Neuron (in vitro differentiated cells): ENCODE measurements at regions not wholly inside any gene's neighbourhood (a gene's known extent, or its start where the extent isn't known, plus 50 kb on each side); places are given as distances from the start of the nearest gene placed in this dataset.

Source experiments
- H2AFZ ChIP-seq: one replicate; pipeline ENCODE4 v1.6.1; 2013; ENCODE audit warnings: low read depth, mild to moderate bottlenecking, inconsistent platforms, low read length, moderate library complexity
- H3K27me3 ChIP-seq: one replicate; pipeline ENCODE4 v1.6.1; 2013; ENCODE audit warnings: low read length; ENCODE audit not compliant: insufficient read depth
- H3K36me3 ChIP-seq: one replicate; pipeline ENCODE4 v1.6.1; 2013; ENCODE audit warnings: low read length; ENCODE audit not compliant: insufficient read depth
- H3K4me1 ChIP-seq: one replicate; pipeline ENCODE4 v1.6.1; 2013; ENCODE audit warnings: low read length; ENCODE audit not compliant: insufficient read depth
- H3K4me3 ChIP-seq: 2 replicates; pipeline ENCODE4 v1.5.1; 2013; ENCODE audit warnings: mild to moderate bottlenecking, low read length, moderate library complexity
- H3K9me3 ChIP-seq: one replicate; pipeline ENCODE4 v1.6.1; 2013; ENCODE audit warnings: low read length

DNA sequence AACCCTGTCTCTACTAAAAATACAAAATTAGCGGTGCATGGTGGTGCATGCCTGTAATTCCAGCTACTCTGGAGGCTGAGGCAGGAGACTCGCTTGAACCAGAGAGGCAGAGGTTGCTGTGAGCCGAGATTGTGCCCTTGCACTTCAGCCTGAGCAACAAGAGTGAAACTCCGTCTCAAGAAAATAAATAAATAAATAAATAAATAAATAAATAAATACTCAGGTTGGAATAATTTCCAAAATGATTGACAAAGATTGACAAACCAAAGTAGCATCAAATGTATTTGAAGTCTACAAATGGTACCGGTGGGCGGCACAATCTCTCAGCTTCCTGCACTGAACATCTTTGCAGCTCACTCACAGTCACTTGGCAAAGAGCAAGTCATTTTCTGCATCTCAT is 144.1 kb upstream of the NRSN1 start:
- H3K36me3 ChIP-seq, result no peaks in the 10 kb centered on the region
- H3K4me1 ChIP-seq, result peaks cover 6% of the 10 kb centered on the region
- no peaks in the 10 kb centered on the region for H3K27me3 ChIP-seq
- no peaks in the 10 kb centered on the region for H3K9me3 ChIP-seq
- no peak overlapping the region for H3K4me3 ChIP-seq
- no peak overlapping the region for H2AFZ ChIP-seq

DNA sequence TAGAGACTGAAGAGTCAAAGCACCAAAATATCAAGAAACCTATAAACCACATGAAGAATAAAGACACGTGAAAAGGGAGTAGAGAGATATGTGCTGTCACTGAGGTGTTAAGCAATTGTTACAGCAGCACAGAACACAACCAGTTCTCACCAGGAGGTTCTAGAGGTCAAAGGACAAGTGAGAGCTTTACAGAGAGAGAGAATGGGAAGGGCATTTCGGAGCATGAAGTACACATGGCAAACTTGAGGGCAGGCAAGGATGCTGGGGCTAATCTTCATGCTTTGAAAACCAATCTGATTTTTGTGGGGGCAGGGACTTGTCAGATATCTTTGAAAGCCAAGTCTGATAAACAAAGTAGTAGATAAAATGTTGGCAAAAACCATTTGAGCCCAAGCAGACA is 142.3 kb upstream of the NRSN1 start:
- Histone ChIP-seq H3K4me3 (no peak overlapping the region), H3K27me3 (no peaks in the 10 kb centered on the region), H2AFZ (no peak overlapping the region), H3K9me3 (no peaks in the 10 kb centered on the region), H3K36me3 (no peaks in the 10 kb centered on the region), H3K4me1 (peaks cover 6% of the 10 kb centered on the region)

DNA sequence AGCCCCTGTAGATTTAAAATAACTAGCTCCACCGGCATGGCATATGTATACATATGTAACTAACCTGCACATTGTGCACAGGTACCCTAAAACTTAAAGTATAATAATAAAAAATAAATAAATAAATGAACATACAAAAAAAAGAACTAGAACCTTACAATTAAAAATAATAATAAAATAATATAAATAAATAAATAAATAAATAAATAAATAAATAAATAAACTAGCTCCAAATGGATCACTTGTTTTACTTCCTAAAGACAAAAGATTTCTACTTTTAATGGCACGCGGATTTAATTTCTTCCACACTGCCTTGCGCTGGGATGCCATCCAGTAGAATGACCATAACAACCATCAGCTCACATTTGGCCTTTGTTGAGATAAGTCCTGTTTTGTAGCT is 141.0 kb upstream of the NRSN1 start:
- H3K9me3 ChIP-seq, result no peaks in the 10 kb centered on the region
- H3K27me3 ChIP-seq, result no peaks in the 10 kb centered on the region
- no peak overlapping the region for H2AFZ ChIP-seq
- H3K36me3 ChIP-seq, result no peaks in the 10 kb centered on the region
- H3K4me3 ChIP-seq, result no peak overlapping the region
- H3K4me1 ChIP-seq, result peaks cover 6% of the 10 kb centered on the region

DNA sequence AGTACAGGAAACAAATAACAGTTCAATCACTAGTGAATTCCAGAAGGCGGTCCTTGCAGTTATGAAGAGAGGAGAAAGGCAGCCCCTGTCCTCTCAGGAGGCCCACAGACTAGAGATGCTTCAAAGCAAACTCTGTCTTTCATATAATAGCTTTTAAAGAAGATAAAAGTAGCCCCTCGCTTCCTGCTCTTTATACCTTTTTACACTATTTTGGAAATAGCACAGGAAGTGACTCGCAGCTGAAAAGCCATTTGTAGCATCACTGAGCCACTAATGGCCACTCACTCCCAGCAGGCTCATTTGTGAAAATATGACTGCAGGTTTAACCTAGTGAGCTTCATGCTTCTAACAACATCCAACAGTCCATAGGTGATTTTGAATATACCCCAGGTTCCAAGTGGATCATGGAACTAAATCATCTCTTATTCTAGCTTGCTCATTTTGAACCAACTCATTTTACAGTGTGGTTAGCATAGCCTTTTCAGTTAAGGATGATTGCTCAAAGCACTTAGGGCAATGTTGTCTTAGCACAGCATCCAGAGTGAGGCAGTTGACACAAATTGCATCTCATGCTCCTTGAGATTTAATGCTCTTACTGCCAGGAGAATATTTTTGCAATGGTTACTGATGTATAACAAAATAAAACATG is 136.0 kb upstream of the NRSN1 start:
- H3K4me1 ChIP-seq, result no peaks in the 10 kb centered on the region
- no peaks in the 10 kb centered on the region for H3K27me3 ChIP-seq
- H3K36me3 ChIP-seq, result no peaks in the 10 kb centered on the region
- H2AFZ ChIP-seq, result no peak overlapping the region
- H3K9me3 ChIP-seq, result no peaks in the 10 kb centered on the region
- H3K4me3 ChIP-seq, result no peak overlapping the region

DNA sequence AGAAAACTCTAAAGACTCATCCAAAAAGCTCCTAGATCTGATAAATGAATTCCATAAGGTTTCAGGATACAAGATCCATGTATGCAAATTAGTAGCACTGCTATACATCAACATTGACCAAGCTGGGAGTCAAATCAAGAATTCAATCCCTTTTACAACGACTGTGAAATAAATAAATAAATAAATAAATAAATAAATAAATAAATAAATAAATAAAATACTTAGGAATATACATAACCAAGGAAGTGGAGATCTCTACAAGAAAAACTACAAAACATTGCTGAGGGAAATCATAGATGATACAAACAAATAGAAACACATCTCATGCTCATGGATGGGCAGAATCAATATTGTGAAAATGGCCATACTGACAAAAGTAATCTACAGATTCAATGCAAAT is 132.0 kb upstream of the NRSN1 start:
- Histone ChIP-seq H3K4me3 (no peak overlapping the region), H3K4me1 (no peaks in the 10 kb centered on the region), H2AFZ (no peak overlapping the region)

DNA sequence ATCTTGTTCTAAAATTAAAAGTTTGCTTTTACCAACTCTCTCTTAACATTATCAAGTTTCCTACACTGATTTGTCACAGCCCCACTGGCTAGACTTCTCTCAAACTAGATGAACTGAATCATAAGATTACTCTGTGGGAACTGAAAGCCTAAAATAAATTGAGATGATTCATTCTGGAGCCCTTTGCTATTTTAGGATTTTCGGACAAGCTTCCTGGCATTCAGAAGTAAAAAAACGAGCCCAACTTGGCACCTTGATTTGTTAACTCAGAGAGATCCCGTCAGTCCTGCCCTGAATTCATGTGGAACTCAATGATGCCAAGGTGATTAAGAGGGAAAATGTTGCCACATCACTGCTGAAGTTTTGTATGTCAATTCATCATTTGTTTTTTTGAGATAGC is 122.0 kb upstream of the NRSN1 start:
- no peak overlapping the region for H2AFZ ChIP-seq
- H3K4me1 ChIP-seq, result peaks cover 6% of the 10 kb centered on the region
- H3K9me3 ChIP-seq, result no peaks in the 10 kb centered on the region
- no peaks in the 10 kb centered on the region for H3K36me3 ChIP-seq
- no peaks in the 10 kb centered on the region for H3K27me3 ChIP-seq
- no peak overlapping the region for H3K4me3 ChIP-seq

More for the DNA sequence above, 132.0 kb upstream of the NRSN1 start:
- Histone ChIP-seq H3K9me3 (no peaks in the 10 kb centered on the region), H3K27me3 (no peaks in the 10 kb centered on the region), H3K36me3 (no peaks in the 10 kb centered on the region)

DNA sequence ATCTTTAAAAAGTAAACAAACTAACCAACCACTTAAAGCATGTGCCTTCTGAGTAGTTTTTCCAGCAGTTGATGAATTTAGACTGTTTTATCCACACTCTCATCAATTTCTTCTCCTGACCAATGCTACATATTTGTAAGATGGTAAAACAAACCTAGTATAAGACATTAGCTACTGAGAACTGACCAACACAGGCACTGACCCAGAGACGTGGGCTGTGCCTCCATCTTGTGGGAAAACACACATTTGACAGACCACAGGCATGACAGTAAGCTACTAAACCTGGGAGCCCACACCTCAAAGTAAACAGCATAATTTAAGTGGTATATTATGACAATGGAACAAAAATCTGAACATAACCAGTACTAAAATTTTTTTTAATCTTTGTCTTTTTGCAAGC is 121.4 kb upstream of the NRSN1 start:
- no peak overlapping the region for H2AFZ ChIP-seq
- no peaks in the 10 kb centered on the region for H3K9me3 ChIP-seq
- H3K36me3 ChIP-seq, result no peaks in the 10 kb centered on the region
- H3K4me1 ChIP-seq, result peaks cover 11% of the 10 kb centered on the region
- no peaks in the 10 kb centered on the region for H3K27me3 ChIP-seq
- no peak overlapping the region for H3K4me3 ChIP-seq

DNA sequence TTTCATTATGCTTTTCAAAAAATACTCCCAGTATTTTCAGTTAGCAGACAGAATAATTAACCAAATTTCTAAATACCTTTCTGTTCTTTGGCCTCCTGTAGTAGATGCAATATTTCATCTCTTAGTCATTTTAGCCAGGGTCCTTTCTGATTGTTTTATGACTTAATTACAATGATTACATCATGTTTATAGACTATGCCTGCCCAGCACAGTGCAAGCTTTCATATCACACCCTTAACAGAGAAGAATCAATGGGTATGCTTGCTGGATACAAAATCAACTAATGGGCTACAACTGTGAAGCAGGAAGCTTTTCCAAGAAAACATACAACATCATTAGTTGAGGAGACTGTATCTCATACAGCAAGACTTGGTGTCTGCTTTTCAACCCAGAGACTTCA is 119.8 kb upstream of the NRSN1 start:
- Histone ChIP-seq H3K36me3 (no peaks in the 10 kb centered on the region), H3K4me3 (no peak overlapping the region), H3K27me3 (no peaks in the 10 kb centered on the region), H2AFZ (no peak overlapping the region), H3K9me3 (no peaks in the 10 kb centered on the region), H3K4me1 (peaks cover 24% of the 10 kb centered on the region)

DNA sequence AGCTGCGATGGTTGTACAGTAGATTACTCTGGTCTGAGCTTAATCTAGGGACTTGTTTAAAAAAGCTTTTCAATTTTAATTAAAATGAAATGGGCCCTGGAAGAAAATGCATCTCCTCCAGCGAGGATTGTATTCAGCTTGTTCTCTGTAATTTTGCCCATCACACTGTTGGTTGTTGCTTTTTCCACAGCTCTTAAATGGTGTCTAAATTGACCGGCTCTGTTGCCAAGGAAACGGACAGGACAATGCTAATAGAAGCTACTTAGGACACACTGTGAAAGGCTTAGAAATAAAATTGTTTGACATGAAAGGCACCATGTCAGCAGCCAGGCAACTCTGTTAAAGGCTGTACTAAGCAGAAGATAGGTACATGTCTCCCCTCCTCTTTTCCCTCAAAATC is 116.7 kb upstream of the NRSN1 start:
- H3K4me3 ChIP-seq, result no peak overlapping the region
- H3K36me3 ChIP-seq, result no peaks in the 10 kb centered on the region
- H3K4me1 ChIP-seq, result peaks cover 24% of the 10 kb centered on the region

DNA sequence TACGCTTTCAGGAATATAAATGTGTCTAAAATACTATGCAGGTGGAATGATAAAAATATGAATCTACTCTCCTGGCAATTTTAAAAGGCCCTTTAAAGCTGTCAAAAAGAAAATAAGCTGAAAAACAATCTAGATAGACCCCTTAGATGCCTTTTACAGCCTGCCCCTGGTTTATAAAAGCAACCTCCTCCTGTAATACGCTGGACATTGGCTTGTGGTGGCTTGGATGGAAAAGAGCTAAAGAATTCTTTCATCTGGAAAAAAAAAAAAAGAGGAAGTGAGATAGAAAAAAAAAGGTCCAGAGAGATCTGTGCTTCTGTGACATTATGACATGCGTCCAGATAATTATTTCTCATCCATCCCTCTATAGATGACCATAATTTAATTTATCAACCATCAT is 115.9 kb upstream of the NRSN1 start:
- no peaks in the 10 kb centered on the region for H3K36me3 ChIP-seq

More for the DNA sequence above, 116.7 kb upstream of the NRSN1 start:
- Histone ChIP-seq H3K9me3 (no peaks in the 10 kb centered on the region), H2AFZ (no peak overlapping the region), H3K27me3 (no peaks in the 10 kb centered on the region)

DNA sequence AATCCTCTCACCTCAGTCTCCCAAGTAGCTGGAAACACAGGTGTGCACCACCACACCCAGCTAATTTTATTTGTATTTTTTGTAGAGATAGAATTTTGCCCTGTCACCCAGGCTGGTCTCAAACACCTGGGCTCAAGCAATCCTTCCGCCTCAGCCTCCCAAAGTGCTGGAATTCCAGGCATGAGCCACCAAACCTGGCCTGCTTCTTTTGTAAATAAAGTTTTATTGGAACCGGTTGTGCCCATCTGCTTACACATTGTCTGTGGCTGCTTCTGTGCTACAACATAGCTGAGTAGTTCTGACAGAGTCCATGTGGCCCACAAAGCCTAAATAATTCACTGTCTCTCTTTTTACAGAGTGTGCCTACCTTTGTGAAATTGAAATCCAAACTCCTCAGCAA is 109.7 kb upstream of the NRSN1 start:
- H3K36me3 ChIP-seq, result no peaks in the 10 kb centered on the region
- H3K4me3 ChIP-seq, result no peak overlapping the region
- H3K9me3 ChIP-seq, result no peaks in the 10 kb centered on the region
- no peak overlapping the region for H2AFZ ChIP-seq
- no peaks in the 10 kb centered on the region for H3K27me3 ChIP-seq
- H3K4me1 ChIP-seq, result no peaks in the 10 kb centered on the region

More for the DNA sequence above, 115.9 kb upstream of the NRSN1 start:
- Histone ChIP-seq H3K9me3 (no peaks in the 10 kb centered on the region), H3K4me1 (peaks cover 24% of the 10 kb centered on the region), H2AFZ (no peak overlapping the region), H3K27me3 (no peaks in the 10 kb centered on the region), H3K4me3 (no peak overlapping the region)

DNA sequence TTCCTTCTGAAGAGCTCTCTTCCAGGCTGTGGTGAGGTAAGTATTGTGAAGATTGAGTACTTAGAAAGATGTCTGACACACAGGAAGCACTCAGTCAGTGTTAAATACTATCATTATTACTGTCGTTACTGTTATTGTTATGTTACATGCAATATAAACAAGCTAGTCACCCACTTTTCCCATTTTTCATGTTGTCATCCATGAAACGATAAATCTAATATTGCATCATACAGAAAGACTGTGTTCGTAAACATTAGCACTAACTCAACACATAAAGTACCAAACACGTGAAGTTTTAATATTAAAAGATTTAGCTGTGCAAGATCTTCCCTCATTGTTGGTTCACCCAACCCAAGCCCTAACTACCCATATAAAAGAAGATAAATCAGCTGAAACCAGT is 109.2 kb upstream of the NRSN1 start:
- no peaks in the 10 kb centered on the region for H3K27me3 ChIP-seq
- H3K36me3 ChIP-seq, result no peaks in the 10 kb centered on the region
- no peak overlapping the region for H3K4me3 ChIP-seq
- H3K9me3 ChIP-seq, result no peaks in the 10 kb centered on the region
- no peak overlapping the region for H2AFZ ChIP-seq
- no peaks in the 10 kb centered on the region for H3K4me1 ChIP-seq

DNA sequence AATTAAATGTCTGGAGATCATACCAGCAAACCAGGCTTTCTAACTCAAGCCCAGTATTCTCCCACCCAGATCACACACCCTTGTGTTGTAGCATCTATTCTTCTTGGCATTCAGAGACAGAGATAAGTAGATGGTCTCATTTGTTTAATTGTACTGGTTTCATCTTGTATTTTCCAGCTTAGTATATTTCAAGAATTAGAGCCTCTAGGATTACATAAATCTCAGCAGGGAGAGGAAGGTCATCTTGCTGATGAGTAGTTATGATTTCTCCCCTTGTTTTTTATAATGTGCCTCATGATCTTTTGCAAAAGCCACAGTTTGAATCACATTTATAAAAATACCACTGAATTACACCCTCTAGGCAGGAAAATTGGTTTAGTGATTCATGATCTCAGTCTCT is 106.6 kb upstream of the NRSN1 start:
- Histone ChIP-seq H3K36me3 (no peaks in the 10 kb centered on the region), H3K9me3 (no peaks in the 10 kb centered on the region), H2AFZ (no peak overlapping the region), H3K4me1 (no peaks in the 10 kb centered on the region), H3K27me3 (peaks cover 6% of the 10 kb centered on the region), H3K4me3 (no peak overlapping the region)

DNA sequence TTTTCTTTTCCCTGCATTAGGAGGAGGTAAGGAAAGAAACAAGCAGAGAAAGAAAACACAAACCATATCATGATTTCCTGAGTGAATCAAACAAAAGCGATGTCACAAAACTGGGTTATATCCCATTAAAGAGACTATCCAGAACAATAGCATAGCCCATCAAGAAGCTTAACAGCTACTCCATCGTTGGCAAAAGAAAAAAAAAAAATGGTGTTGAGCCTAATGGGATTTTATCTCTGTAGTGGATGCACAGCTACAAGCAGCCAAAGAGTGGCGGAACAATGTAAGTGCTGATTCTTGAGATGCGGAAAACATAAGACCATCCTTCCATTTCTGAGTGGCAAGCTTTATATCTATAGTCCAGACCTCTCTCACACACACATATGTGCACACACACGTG is 106.2 kb upstream of the NRSN1 start:
- H3K27me3 ChIP-seq, result peaks cover 6% of the 10 kb centered on the region
- no peak overlapping the region for H3K4me3 ChIP-seq
- H3K9me3 ChIP-seq, result no peaks in the 10 kb centered on the region
- H3K36me3 ChIP-seq, result no peaks in the 10 kb centered on the region
- H2AFZ ChIP-seq, result no peak overlapping the region
- no peaks in the 10 kb centered on the region for H3K4me1 ChIP-seq
